ENCODE measurements at regions not wholly inside any gene's neighbourhood (a gene's known extent, or its start where the extent isn't known, plus 50 kb on each side); places are given as distances from the start of the nearest gene placed in this dataset.

GRCh38 chr10:9036711-9037204 is 982.3 kb downstream of the GATA3 start:
- Mint-ChIP-seq H3K4me3 (ENCODE audit: low read depth) (no peak overlapping the region), H3K4me1 (ENCODE audit: low read depth) (no peaks in the 10 kb centered on the region), H3K27me3 (peaks cover 42% of the 10 kb centered on the region), H3K9me3 (ENCODE audit: low read depth) (peaks cover 5% of the 10 kb centered on the region), H3K27ac (no peak overlapping the region), H3K36me3 (ENCODE audit: insufficient read depth) (no peaks in the 10 kb centered on the region)
- no peak for DNase-seq (ENCODE audit: low spot score, unreplicated experiment)
- TF ChIP-seq CTCF (IDR thresholded peaks at IDR 0.05; ENCODE audit: unreplicated experiment): no peak

- no peak for DNase-seq (ENCODE audit: low spot score, unreplicated experiment)
- Mint-ChIP-seq H3K27me3 (peaks cover 34% of the 10 kb centered on the region), H3K27ac (no peak overlapping the region), H3K4me1 (ENCODE audit: low read depth) (no peaks in the 10 kb centered on the region), H3K4me3 (ENCODE audit: low read depth) (no peak overlapping the region), H3K36me3 (ENCODE audit: insufficient read depth) (no peaks in the 10 kb centered on the region), H3K9me3 (ENCODE audit: low read depth) (peaks cover 5% of the 10 kb centered on the region)
- no peak for TF ChIP-seq CTCF (IDR thresholded peaks at IDR 0.05; ENCODE audit: unreplicated experiment)
These were observed 983.7 kb downstream of the GATA3 start for GRCh38 chr10:9038146-9038714.

GRCh38 chr10:9043466-9043865 is 989.0 kb downstream of the GATA3 start:
- Mint-ChIP-seq H3K27ac (no peak overlapping the region), H3K36me3 (ENCODE audit: insufficient read depth) (no peaks in the 10 kb centered on the region), H3K4me1 (ENCODE audit: low read depth) (no peaks in the 10 kb centered on the region), H3K4me3 (ENCODE audit: low read depth) (no peak overlapping the region), H3K9me3 (ENCODE audit: low read depth) (peaks cover 11% of the 10 kb centered on the region), H3K27me3 (peaks cover 18% of the 10 kb centered on the region)
- no peak for DNase-seq (ENCODE audit: low spot score, unreplicated experiment)
- no peak for TF ChIP-seq CTCF (IDR thresholded peaks at IDR 0.05; ENCODE audit: unreplicated experiment)

- no peak for TF ChIP-seq CTCF (IDR thresholded peaks at IDR 0.05; ENCODE audit: unreplicated experiment)
- no peaks in the 10 kb centered on the region for H3K36me3 Mint-ChIP-seq (ENCODE audit: insufficient read depth)
- no peak overlapping the region for H3K27ac Mint-ChIP-seq
- no peak for DNase-seq (ENCODE audit: low spot score, unreplicated experiment)
- H3K9me3 Mint-ChIP-seq (ENCODE audit: low read depth): peaks cover 14% of the 10 kb centered on the region
- no peaks in the 10 kb centered on the region for H3K4me1 Mint-ChIP-seq (ENCODE audit: low read depth)
- H3K4me3 Mint-ChIP-seq (ENCODE audit: low read depth): no peak overlapping the region
- H3K27me3 Mint-ChIP-seq: peaks cover 15% of the 10 kb centered on the region
These were observed 990.8 kb downstream of the GATA3 start for GRCh38 chr10:9045311-9045710.

- H3K4me1 Mint-ChIP-seq (ENCODE audit: low read depth): no peaks in the 10 kb centered on the region
- peaks cover 4% of the 10 kb centered on the region for H3K27me3 Mint-ChIP-seq
- no peak overlapping the region for H3K27ac Mint-ChIP-seq
- H3K36me3 Mint-ChIP-seq (ENCODE audit: insufficient read depth): no peaks in the 10 kb centered on the region
- DNase-seq (ENCODE audit: low spot score, unreplicated experiment): no peak
- H3K9me3 Mint-ChIP-seq (ENCODE audit: low read depth): peaks cover 10% of the 10 kb centered on the region
- TF ChIP-seq CTCF (IDR thresholded peaks at IDR 0.05; ENCODE audit: unreplicated experiment): no peak
- no peak overlapping the region for H3K4me3 Mint-ChIP-seq (ENCODE audit: low read depth)
These were observed 997.0 kb downstream of the GATA3 start for GRCh38 chr10:9051328-9051974.

Measured in progenitor cell of endocrine pancreas (in vitro differentiated cells).